Naive thymus-derived CD4-positive, alpha-beta T cell (primary cell): ENCODE measurements at regions not wholly inside any gene's neighbourhood (a gene's known extent, or its start where the extent isn't known, plus 50 kb on each side); places are given as distances from the start of the nearest gene placed in this dataset.

Source experiments
- ATAC-seq: fragments of 150-1000 bp; cut with Tn5 transposase; 2 replicates; pipeline ENCODE4 v1.10.0; 2021; ENCODE audit warnings: mild to moderate bottlenecking, moderate library complexity
- CTCF ChIA-PET: fragments of 350-600 bp; sonication (Branson Sonifier 250); formaldehyde crosslinking; loops from one replicate; lab custom pipeline; 2021; ENCODE audit warnings: antibody characterized with exemption; lab: Charles Lee
- POLR2A ChIA-PET: fragments of 350-600 bp; sonication (Branson Sonifier 250); formaldehyde crosslinking; loops from one replicate; lab custom pipeline; 2021; ENCODE audit warnings: antibody characterized with exemption, inconsistent platforms; lab: Charles Lee
- DNase-seq, 9 donors: peaks; one replicate each; pipeline versions ENCODE4 v3.0.0 to v3.0.0-alpha.2; 2020 to 2022; ENCODE audit warnings: mixed read lengths in 1 of 9
- H3K27ac ChIP-seq: one replicate; pipeline ENCODE4 v1.7.0; 2013; ENCODE audit warnings: mild to moderate bottlenecking, low read depth, low read length, moderate library complexity
- H3K27me3 ChIP-seq, 2 donors: one replicate each; pipeline ENCODE4 v1.7.0; 2013; ENCODE audit warnings: low read length in 2 of 2, mild to moderate bottlenecking in 2 of 2, moderate library complexity in 2 of 2; ENCODE audit not compliant: control insufficient read depth in 2 of 2, insufficient read depth in 2 of 2
- H3K36me3 ChIP-seq, 3 experiments: 1 replicate in 2 of 3; 2 replicates in 1 of 3; pipeline ENCODE4 v1.7.0; 2013; ENCODE audit warnings: low read length in 3 of 3, mild to moderate bottlenecking in 3 of 3, moderate library complexity in 1 of 3; ENCODE audit not compliant: insufficient read depth in 3 of 3, control insufficient read depth in 2 of 3
- H3K4me1 ChIP-seq, 2 donors: one replicate each; pipeline ENCODE4 v1.7.0; 2013; ENCODE audit warnings: low read length in 2 of 2, mild to moderate bottlenecking in 2 of 2, moderate library complexity in 1 of 2; ENCODE audit not compliant: control insufficient read depth in 2 of 2, insufficient read depth in 2 of 2
- H3K4me3 ChIP-seq: 2 replicates; pipeline ENCODE4 v1.7.0; 2013; ENCODE audit warnings: mild to moderate bottlenecking, low read length
- H3K9me3 ChIP-seq, 3 experiments: 1 replicate in 2 of 3; 2 replicates in 1 of 3; pipeline ENCODE4 v1.7.0; 2013; ENCODE audit warnings: low read length in 3 of 3; ENCODE audit not compliant: control insufficient read depth in 2 of 3
- H3K27ac Mint-ChIP-seq, 9 donors: one replicate each; pipeline ENCODE4 v1.8.0; 2020 to 2022; ENCODE audit warnings: mixed read lengths in 9 of 9, mild to moderate bottlenecking in 8 of 9, moderate library complexity in 5 of 9, inconsistent platforms in 2 of 9
- H3K27me3 Mint-ChIP-seq, 5 donors: one replicate each; pipeline ENCODE4 v1.8.0; 2021 to 2022; ENCODE audit warnings: mixed read lengths in 5 of 5, mild to moderate bottlenecking in 1 of 5
- H3K36me3 Mint-ChIP-seq, 5 donors: one replicate each; pipeline ENCODE4 v1.8.0; 2020 to 2022; ENCODE audit warnings: mixed read lengths in 5 of 5, mild to moderate bottlenecking in 3 of 5, inconsistent platforms in 1 of 5
- H3K4me1 Mint-ChIP-seq, 7 donors: one replicate each; pipeline ENCODE4 v1.8.0; 2020 to 2022; ENCODE audit warnings: mixed read lengths in 7 of 7, mild to moderate bottlenecking in 3 of 7, inconsistent platforms in 1 of 7
- H3K4me3 Mint-ChIP-seq, 10 donors: one replicate each; pipeline ENCODE4 v1.8.0; 2020 to 2022; ENCODE audit warnings: mild to moderate bottlenecking in 10 of 10, mixed read lengths in 10 of 10, moderate library complexity in 6 of 10, inconsistent platforms in 2 of 10
- H3K9me3 Mint-ChIP-seq, 11 donors: one replicate each; pipeline ENCODE4 v1.8.0; 2020 to 2022; ENCODE audit warnings: mixed read lengths in 11 of 11, mild to moderate bottlenecking in 4 of 11, inconsistent platforms in 1 of 11, moderate library complexity in 1 of 11
- intact Hi-C, 2 donors: fragments of 100-400 bp; cut with micrococcal nuclease; formaldehyde crosslinking; loops; one replicate each; pipeline ENCODE4 v1.15.1; 2023

DNA sequence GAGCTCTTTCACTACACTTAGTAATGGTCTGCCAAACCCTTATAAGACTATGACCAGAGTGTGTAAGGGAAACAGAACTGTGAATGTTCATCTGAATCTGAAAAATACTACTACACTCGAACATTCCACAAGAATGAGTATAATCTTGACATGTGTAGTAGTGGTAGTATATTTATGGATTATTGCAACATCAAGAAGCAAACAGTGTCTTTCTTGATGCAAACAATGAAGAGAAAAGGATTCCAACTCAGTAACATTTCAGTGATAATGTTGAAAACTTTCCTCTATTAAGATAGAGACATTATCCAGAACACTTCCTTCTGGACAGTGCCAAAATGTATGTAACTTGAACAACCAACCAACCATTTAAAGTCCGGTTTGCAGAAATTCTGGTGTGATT is 394.7 kb upstream of the CPEB2 start:
- POLR2A ChIA-PET: no interaction called here
- Mint-ChIP-seq H3K4me3 (no peak overlapping the region), H3K9me3 (peaks cover 0 to 6% (median 0%) of the 10 kb centered on the region in 11 donors), H3K36me3 (no peaks in the 10 kb centered on the region), H3K27ac (no peak overlapping the region), H3K27me3 (peaks cover 0 to 10% (median 6%) of the 10 kb centered on the region in 5 donors), H3K4me1 (no peaks in the 10 kb centered on the region)
- CTCF ChIA-PET: no interaction called here
- intact Hi-C loops: no loop called here
- H3K4me3 ChIP-seq: no peak overlapping the region
- no peaks in the 10 kb centered on the region for H3K36me3 ChIP-seq
- ATAC-seq: no peak
- DNase-seq: no peak
- H3K27ac ChIP-seq: no peak overlapping the region
- H3K27me3 ChIP-seq: no peaks in the 10 kb centered on the region
- H3K4me1 ChIP-seq: no peaks in the 10 kb centered on the region
- H3K9me3 ChIP-seq: no peaks in the 10 kb centered on the region

DNA sequence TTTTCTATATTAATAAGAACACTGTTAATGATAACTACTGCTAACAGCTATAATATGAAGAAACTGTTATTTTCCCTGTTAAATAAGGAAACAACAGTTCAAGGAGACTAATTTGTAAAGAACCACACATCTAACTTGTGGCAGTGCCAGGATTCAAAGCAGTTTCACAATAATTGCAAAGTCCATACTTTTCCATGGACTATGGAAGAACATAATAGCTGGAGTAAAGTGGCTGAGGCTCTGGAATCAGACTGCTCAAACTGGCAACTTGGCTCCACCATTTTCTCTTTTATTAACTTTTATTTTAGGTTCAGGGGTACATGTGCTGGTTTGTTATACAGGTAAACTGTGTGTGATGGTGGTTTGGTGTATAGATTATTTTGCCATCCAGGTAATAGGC is 393.7 kb upstream of the CPEB2 start:
- Histone ChIP-seq H3K27me3 (no peaks in the 10 kb centered on the region), H3K27ac (no peak overlapping the region), H3K4me1 (no peaks in the 10 kb centered on the region), H3K36me3 (no peaks in the 10 kb centered on the region), H3K4me3 (no peak overlapping the region), H3K9me3 (no peaks in the 10 kb centered on the region)
- H3K27me3 Mint-ChIP-seq: peaks cover 0 to 13% (median 5%) of the 10 kb centered on the region in 5 donors
- H3K27ac Mint-ChIP-seq: no peak overlapping the region
- ChIA-PET POLR2A (no interaction called here), CTCF (no interaction called here)
- peaks cover 0 to 7% (median 0%) of the 10 kb centered on the region in 11 donors for H3K9me3 Mint-ChIP-seq
- H3K36me3 Mint-ChIP-seq: no peaks in the 10 kb centered on the region
- H3K4me3 Mint-ChIP-seq: no peak overlapping the region
- ATAC-seq: no peak
- H3K4me1 Mint-ChIP-seq: no peaks in the 10 kb centered on the region
- no peak for DNase-seq
- intact Hi-C loops: no loop called here

DNA sequence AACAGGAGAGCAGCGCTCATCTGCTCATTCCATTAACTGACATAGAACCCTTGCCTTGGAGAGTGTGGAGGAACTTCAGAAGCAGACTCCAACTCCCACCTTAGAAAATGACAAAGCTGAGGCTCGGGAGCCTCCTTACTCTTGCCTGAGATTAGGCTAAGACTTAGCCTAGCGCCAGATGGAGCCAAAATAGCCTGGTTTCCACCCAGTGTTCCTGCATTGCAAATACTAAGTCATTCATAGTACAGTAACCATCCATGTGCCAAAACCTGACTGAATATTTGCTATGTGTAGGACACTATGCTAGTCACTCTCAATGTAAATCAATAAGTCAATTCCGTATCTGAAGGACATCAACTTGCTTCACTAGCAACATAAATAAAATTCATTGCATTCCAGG is 387.4 kb upstream of the CPEB2 start:
- Histone ChIP-seq H3K27ac (no peak overlapping the region), H3K36me3 (no peaks in the 10 kb centered on the region), H3K4me3 (no peak overlapping the region), H3K27me3 (no peaks in the 10 kb centered on the region), H3K9me3 (no peaks in the 10 kb centered on the region), H3K4me1 (no peaks in the 10 kb centered on the region)
- ChIA-PET POLR2A (no interaction called here), CTCF (no interaction called here)
- ATAC-seq (no peak), DNase-seq (no peak)
- no peak overlapping the region for H3K27ac Mint-ChIP-seq
- peaks cover 0 to 7% (median 0%) of the 10 kb centered on the region in 11 donors for H3K9me3 Mint-ChIP-seq
- H3K27me3 Mint-ChIP-seq: peaks cover 0 to 19% (median 12%) of the 10 kb centered on the region in 5 donors
- H3K36me3 Mint-ChIP-seq: no peaks in the 10 kb centered on the region
- H3K4me1 Mint-ChIP-seq: no peaks in the 10 kb centered on the region
- intact Hi-C loops: no loop called here
- H3K4me3 Mint-ChIP-seq: no peak overlapping the region

DNA sequence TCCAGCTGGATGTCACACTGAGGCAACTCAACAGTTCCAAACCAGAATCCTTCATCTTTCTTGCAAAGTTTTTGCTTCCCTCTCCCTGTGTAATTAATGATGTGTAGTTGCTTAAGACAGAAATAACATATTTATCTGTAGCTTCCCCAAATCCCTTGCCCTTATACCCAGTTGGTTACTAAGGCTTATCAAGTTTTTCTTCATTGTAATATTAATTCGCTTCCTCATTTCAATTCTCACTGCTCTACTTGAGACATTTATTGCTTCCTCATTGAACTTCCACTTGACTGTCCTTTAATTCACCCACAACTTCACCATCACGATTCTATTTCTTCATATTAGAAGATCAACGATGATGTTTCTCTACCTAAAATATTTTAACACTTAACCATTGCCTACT is 386.6 kb upstream of the CPEB2 start:
- DNase-seq: no peak
- Mint-ChIP-seq H3K4me1 (no peaks in the 10 kb centered on the region), H3K4me3 (no peak overlapping the region), H3K27me3 (peaks cover 0 to 18% (median 12%) of the 10 kb centered on the region in 5 donors), H3K9me3 (peaks cover 0 to 6% (median 0%) of the 10 kb centered on the region in 11 donors), H3K36me3 (no peaks in the 10 kb centered on the region), H3K27ac (no peak overlapping the region)
- CTCF ChIA-PET: interaction anchor here (0.6 kb wide), 1 partner anchor 716 kb away, joined by 4 read pairs; no protein-coding TSS in a partner anchor
- Histone ChIP-seq H3K4me1 (no peaks in the 10 kb centered on the region), H3K9me3 (no peaks in the 10 kb centered on the region), H3K27me3 (no peaks in the 10 kb centered on the region), H3K36me3 (no peaks in the 10 kb centered on the region), H3K4me3 (no peak overlapping the region), H3K27ac (no peak overlapping the region)
- no peak for ATAC-seq
- intact Hi-C loops: no loop called here
- POLR2A ChIA-PET: no interaction called here

DNA sequence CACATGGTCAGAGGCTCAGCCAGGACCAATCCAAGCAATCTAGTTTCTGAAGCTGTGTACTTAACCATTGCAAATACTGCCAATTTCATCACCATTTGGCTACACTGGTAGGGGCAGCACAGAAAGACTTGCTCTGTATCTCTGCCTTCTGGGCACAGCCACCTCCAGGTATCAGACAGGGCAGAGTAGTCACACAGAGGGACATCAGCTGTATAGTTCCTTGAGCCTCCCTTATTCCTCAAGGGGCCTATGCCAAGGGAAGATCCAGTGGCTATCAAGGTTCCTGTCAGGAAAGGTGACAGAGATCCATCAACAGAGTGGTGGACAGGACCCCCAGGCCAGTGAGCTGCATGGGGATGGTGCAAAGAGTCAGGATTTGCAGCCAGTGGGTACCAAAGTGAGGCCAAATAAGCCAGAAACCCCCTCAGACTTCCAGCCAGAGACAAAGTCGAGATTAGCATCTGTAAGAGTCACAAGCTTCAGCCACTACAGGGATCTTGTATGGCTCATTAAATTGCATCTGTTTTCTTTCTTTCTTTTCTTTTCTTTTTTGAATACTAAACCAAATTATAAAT is 381.6 kb upstream of the CPEB2 start:
- Histone ChIP-seq H3K27me3 (no peaks in the 10 kb centered on the region), H3K27ac (no peak overlapping the region), H3K4me1 (no peaks in the 10 kb centered on the region), H3K36me3 (no peaks in the 10 kb centered on the region), H3K4me3 (no peak overlapping the region), H3K9me3 (no peaks in the 10 kb centered on the region)
- H3K27me3 Mint-ChIP-seq: peaks cover 0 to 8% (median 0%) of the 10 kb centered on the region in 5 donors
- DNase-seq (no peak), ATAC-seq (no peak)
- intact Hi-C loops: no loop called here
- H3K36me3 Mint-ChIP-seq: no peaks in the 10 kb centered on the region
- ChIA-PET POLR2A (no interaction called here), CTCF (no interaction called here)
- no peak overlapping the region for H3K27ac Mint-ChIP-seq
- H3K4me3 Mint-ChIP-seq: no peak overlapping the region
- no peaks in the 10 kb centered on the region for H3K4me1 Mint-ChIP-seq
- peaks cover 0 to 7% (median 2%) of the 10 kb centered on the region in 11 donors for H3K9me3 Mint-ChIP-seq

DNA sequence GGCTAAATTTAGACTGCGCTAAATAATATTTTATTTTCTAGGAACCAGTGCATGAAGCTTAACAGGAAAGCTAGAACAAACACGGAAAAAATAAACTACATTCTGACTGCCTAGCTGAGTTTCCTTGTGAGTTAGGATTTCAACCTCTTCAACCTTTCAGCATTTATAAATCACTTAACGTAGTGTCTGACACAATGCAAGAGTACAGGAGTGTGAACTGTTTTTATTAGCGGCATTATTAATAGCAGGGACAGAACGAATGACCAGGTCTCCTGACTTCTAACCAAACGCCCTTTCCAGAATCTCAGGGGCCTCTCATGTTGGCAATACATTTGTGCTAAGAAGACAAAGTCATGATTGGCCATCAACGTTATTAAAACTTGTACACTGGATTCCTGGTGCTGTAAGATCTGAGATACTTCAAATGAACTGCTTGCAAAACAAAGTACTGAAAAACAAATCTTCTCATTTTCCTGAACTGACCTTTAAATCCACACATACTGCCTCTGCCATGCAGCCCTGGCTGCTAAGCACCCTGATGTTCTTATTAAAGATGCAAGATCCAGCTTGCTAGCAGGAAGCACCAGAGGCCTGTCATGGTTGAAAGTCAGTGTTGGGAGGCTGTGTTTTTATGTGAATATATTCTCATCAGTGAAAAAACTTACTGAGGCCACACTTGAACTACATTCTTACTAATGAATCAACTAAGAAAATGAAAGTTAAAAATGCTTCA is 380.4 kb upstream of the CPEB2 start:
- Histone ChIP-seq H3K27me3 (no peaks in the 10 kb centered on the region), H3K4me3 (no peak overlapping the region), H3K4me1 (no peaks in the 10 kb centered on the region), H3K36me3 (no peaks in the 10 kb centered on the region), H3K27ac (no peak overlapping the region), H3K9me3 (no peaks in the 10 kb centered on the region)
- no peak for DNase-seq
- ATAC-seq: no peak
- intact Hi-C loops: no loop called here
- H3K27me3 Mint-ChIP-seq: peaks cover 0 to under 1% (median 0%) of the 10 kb centered on the region in 5 donors
- H3K4me3 Mint-ChIP-seq: no peak overlapping the region
- no peak overlapping the region for H3K27ac Mint-ChIP-seq
- H3K9me3 Mint-ChIP-seq: peaks cover 0 to 7% (median 2%) of the 10 kb centered on the region in 11 donors
- CTCF ChIA-PET: no interaction called here
- POLR2A ChIA-PET: no interaction called here
- H3K36me3 Mint-ChIP-seq: no peaks in the 10 kb centered on the region
- no peaks in the 10 kb centered on the region for H3K4me1 Mint-ChIP-seq

DNA sequence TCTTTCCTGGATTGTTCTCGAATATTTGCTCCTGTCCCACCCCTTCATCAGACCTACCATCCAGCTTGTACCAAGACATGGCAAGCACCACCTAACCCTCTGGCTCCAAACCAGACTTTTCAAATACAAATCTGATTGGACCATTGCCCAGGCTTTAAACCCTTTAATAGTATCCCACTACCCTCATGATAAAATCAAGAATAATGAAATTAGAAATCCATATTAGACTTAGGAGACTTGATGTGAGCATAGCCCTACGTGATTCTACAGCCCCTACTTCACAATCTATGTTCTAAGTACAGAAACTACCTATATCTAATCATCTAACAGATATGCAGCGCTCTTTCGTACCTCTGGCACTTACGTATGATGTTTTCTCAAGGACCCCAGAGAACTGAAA is 375.2 kb upstream of the CPEB2 start:
- H3K9me3 ChIP-seq: no peaks in the 10 kb centered on the region
- POLR2A ChIA-PET: no interaction called here
- H3K27ac ChIP-seq: no peak overlapping the region
- CTCF ChIA-PET: no interaction called here
- no peaks in the 10 kb centered on the region for H3K27me3 ChIP-seq
- no peaks in the 10 kb centered on the region for H3K4me1 Mint-ChIP-seq
- no peaks in the 10 kb centered on the region for H3K4me1 ChIP-seq
- H3K36me3 ChIP-seq: no peaks in the 10 kb centered on the region
- intact Hi-C loops: no loop called here
- no peak overlapping the region for H3K4me3 Mint-ChIP-seq
- no peak for DNase-seq
- H3K4me3 ChIP-seq: no peak overlapping the region
- peaks cover 0 to 6% (median 0%) of the 10 kb centered on the region in 5 donors for H3K27me3 Mint-ChIP-seq
- ATAC-seq: no peak
- peaks cover 0 to 7% (median 2%) of the 10 kb centered on the region in 11 donors for H3K9me3 Mint-ChIP-seq
- no peak overlapping the region for H3K27ac Mint-ChIP-seq
- H3K36me3 Mint-ChIP-seq: no peaks in the 10 kb centered on the region
